HEK293 (cell line): ENCODE measurements at regions not wholly inside any gene's neighbourhood (a gene's known extent, or its start where the extent isn't known, plus 50 kb on each side); places are given as distances from the start of the nearest gene placed in this dataset.

Experiments
- REPIN1 ChIP-seq: fragments of 450-650 bp; formaldehyde crosslinking; IDR thresholded peaks from 2 replicates; pipeline ENCODE4 v1.5.1; 2017; ENCODE audit warnings: missing biosample characterization, missing genetic modification characterization, low read depth
- ZNF23 ChIP-seq: fragments of 450-650 bp; formaldehyde crosslinking; IDR thresholded peaks from 2 replicates; pipeline ENCODE4 v1.5.1; 2016; ENCODE audit warnings: missing biosample characterization, missing genetic modification characterization, borderline replicate concordance
- ZNF239 ChIP-seq: fragments of 450-650 bp; formaldehyde crosslinking; IDR thresholded peaks from 2 replicates; pipeline ENCODE4 v1.5.1; 2016; ENCODE audit warnings: missing biosample characterization, missing genetic modification characterization
- ZNF785 ChIP-seq: fragments of 450-650 bp; formaldehyde crosslinking; IDR thresholded peaks from 2 replicates; pipeline ENCODE4 v1.5.1; 2016; ENCODE audit warnings: missing biosample characterization, missing genetic modification characterization

GRCh38 chr7:129366-130221, 62.8 kb upstream of the FAM20C start:
- TF ChIP-seq ZNF785 (tag by site-specific recombination) (no peak), REPIN1 (tag by site-specific recombination) (no peak), ZNF23 (tag by site-specific recombination) (no peak), ZNF239 (no peak)
